SJSA1 (cell line): ENCODE measurements at regions not wholly inside any gene's neighbourhood (a gene's known extent, or its start where the extent isn't known, plus 50 kb on each side); places are given as distances from the start of the nearest gene placed in this dataset.
"Not testable (repeated sequence)": the region's sequence is repeated elsewhere in the genome, so short reads cannot be mapped to it uniquely, and the experiment has no call there.

Source experiments
- DNase-seq, 2 experiments: peaks; one replicate each; pipeline ENCODE4 v3.0.0-alpha.2; 2015 to 2020; ENCODE audit warnings: low spot score in 2 of 2, low read depth in 1 of 2
- H3K27ac ChIP-seq: fragments of 250-450 bp; sonication (Bioruptor Pico); 2 replicates; pipeline ENCODE4 v1.5.1; 2020; ENCODE audit warnings: mild to moderate bottlenecking, moderate library complexity
- H3K27me3 ChIP-seq: fragments of 250-450 bp; sonication (Bioruptor Pico); replicated peaks from 2 replicates; pipeline ENCODE4 v1.5.1; 2020; ENCODE audit warnings: mild to moderate bottlenecking, moderate library complexity
- H3K36me3 ChIP-seq: fragments of 250-450 bp; sonication (Bioruptor Pico); 2 replicates; pipeline ENCODE4 v1.5.1; 2020; ENCODE audit warnings: mild to moderate bottlenecking
- H3K4me1 ChIP-seq: fragments of 250-450 bp; sonication (Bioruptor Pico); replicated peaks from 2 replicates; pipeline ENCODE4 v1.6.1; 2021; ENCODE audit warnings: mild to moderate bottlenecking
- H3K4me3 ChIP-seq: fragments of 250-450 bp; sonication (Bioruptor Pico); 2 replicates; pipeline ENCODE4 v1.5.1; 2020; ENCODE audit warnings: mild to moderate bottlenecking
- H3K9me3 ChIP-seq: fragments of 250-450 bp; sonication (Bioruptor Pico); replicated peaks from 2 replicates; pipeline ENCODE4 v1.5.1; 2020; ENCODE audit warnings: mild to moderate bottlenecking

DNA sequence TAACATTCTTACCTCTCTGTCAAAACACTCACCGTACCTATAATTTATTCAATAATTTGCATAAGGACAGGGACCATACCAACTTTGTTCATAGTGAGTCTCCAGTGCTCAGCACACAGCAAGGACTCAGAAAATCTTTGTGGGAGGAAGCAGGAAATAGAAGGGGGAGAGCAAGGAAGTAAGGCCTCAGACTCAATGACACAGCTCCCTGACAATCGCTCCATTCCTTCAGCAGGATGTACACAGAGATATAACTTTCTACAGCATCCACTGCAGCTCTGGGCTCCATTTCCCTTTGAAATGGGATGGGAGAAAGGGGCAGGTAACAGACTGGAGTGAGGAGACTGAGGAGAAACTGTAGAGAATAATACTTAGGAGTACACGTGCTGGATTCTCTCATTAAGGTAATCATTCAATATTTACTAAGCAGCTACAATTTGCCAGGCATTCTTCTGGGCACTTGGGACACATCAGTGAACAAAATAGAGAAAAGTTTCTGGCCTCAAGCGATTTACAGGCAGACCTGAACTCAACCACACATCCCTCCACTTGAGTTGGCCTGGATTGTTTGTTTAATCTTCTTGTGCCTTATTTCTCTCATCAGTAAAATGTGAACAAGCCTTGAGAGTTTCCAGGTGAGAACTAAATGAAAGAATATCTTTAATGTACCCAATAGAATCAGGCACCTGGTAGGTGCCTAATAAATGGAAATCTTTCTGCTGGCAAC is 330.3 kb upstream of the THBS1 start:
- Histone ChIP-seq H3K36me3 (no peaks in the 10 kb centered on the region), H3K4me1 (peaks cover 54% of the 10 kb centered on the region), H3K4me3 (no peak overlapping the region), H3K27me3 (no peaks in the 10 kb centered on the region), H3K27ac (peak overlapping the region; percentile 67), H3K9me3 (no peaks in the 10 kb centered on the region; the same call in 1 of the 2 replicates)
- DNase-seq = no peak

GRCh38 chr15:39251413-39252133 is 329.3 kb upstream of the THBS1 start:
- Histone ChIP-seq H3K36me3 (no peaks in the 10 kb centered on the region), H3K9me3 (no peaks in the 10 kb centered on the region), H3K27me3 (no peaks in the 10 kb centered on the region), H3K27ac (peak overlapping the region; percentile 67), H3K4me1 (peaks cover 48% of the 10 kb centered on the region), H3K4me3 (no peak overlapping the region)
- DNase-seq = peak in 1 of 2 experiments; percentile 60

DNA sequence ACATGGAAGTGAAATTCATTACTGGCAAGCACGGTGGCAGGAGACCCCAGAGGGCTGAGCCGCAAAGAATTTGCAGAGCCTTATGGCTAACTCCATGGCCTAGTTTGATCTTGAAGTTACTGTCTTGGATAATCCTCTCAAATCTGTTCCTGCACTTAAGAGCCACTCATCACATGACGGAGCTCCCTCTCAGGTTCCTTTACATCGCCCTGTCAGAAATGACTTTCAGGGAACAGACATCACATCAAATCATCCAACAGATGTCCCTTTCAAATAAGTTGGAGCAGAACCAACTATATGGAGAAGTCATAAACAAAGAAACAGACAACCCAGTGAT is 328.8 kb upstream of the THBS1 start:
- H3K4me1 ChIP-seq = peaks cover 43% of the 10 kb centered on the region
- H3K27me3 ChIP-seq = no peaks in the 10 kb centered on the region
- no peak overlapping the region for H3K4me3 ChIP-seq
- no peak for DNase-seq
- no peaks in the 10 kb centered on the region for H3K36me3 ChIP-seq
- H3K9me3 ChIP-seq = no peaks in the 10 kb centered on the region
- peak overlapping the region; percentile 67 for H3K27ac ChIP-seq

GRCh38 chr15:39253552-39253951 is 327.3 kb upstream of the THBS1 start:
- peaks cover 32% of the 10 kb centered on the region for H3K4me1 ChIP-seq
- H3K27me3 ChIP-seq = no peaks in the 10 kb centered on the region
- H3K4me3 ChIP-seq = no peak overlapping the region
- H3K27ac ChIP-seq = no peak overlapping the region
- no peak for DNase-seq
- H3K9me3 ChIP-seq = no peaks in the 10 kb centered on the region
- H3K36me3 ChIP-seq = no peaks in the 10 kb centered on the region

- H3K9me3 ChIP-seq = no peaks in the 10 kb centered on the region
- H3K4me1 ChIP-seq = peaks cover 26% of the 10 kb centered on the region
- no peak overlapping the region for H3K4me3 ChIP-seq
- no peaks in the 10 kb centered on the region for H3K36me3 ChIP-seq
- H3K27me3 ChIP-seq = no peaks in the 10 kb centered on the region
- H3K27ac ChIP-seq = no peak overlapping the region
- no peak for DNase-seq
These were observed 326.7 kb upstream of the THBS1 start for GRCh38 chr15:39254181-39254580.

DNA sequence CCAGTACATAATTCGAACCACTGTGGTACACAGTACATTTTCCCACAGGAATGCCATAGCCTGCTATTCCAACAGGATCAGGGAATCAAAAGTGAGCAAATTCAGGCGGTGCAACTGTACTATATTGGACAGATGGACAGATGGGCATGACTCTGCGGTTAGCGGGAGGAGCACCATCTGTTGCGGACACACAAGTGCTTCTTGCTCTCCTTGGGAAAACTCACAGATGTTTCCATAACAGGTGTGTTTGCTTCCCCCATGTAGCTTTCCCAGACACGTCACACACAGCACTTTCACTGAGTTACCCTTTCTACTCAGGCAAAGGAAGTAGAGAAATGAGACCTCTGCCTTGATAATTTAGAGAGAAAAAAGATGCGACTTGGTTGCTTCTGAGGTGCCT is 325.1 kb upstream of the THBS1 start:
- Histone ChIP-seq H3K4me1 (peaks cover 22% of the 10 kb centered on the region), H3K36me3 (no peaks in the 10 kb centered on the region), H3K4me3 (no peak overlapping the region), H3K9me3 (no peaks in the 10 kb centered on the region), H3K27me3 (no peaks in the 10 kb centered on the region), H3K27ac (no peak overlapping the region)
- DNase-seq = no peak

DNA sequence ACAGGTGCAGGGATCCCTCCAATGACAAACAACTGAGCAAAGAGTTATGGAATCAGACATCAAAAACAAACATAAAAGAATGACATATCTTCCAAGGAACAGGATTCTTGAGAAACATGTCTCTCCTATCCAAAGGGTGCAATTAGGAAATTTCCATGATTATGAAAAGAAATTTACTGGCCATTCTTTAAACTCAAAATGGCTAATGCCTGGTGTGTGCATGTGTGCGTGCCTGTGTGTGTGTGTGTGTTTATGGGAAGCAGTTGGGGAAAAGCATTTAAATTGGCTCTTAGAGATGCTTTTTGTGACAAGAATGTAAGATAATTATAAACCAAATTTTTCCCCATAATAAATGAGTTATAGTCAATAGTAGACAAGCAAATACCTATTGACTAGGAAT is 320.5 kb upstream of the THBS1 start:
- no peak for DNase-seq
- H3K9me3 ChIP-seq = no peaks in the 10 kb centered on the region
- H3K4me1 ChIP-seq = peaks cover 25% of the 10 kb centered on the region
- no peaks in the 10 kb centered on the region for H3K27me3 ChIP-seq
- H3K36me3 ChIP-seq = no peaks in the 10 kb centered on the region
- H3K27ac ChIP-seq = no peak overlapping the region
- H3K4me3 ChIP-seq = no peak overlapping the region

- Histone ChIP-seq H3K27me3 (no peaks in the 10 kb centered on the region), H3K4me1 (peaks cover 25% of the 10 kb centered on the region), H3K4me3 (no peak overlapping the region), H3K36me3 (no peaks in the 10 kb centered on the region), H3K9me3 (no peaks in the 10 kb centered on the region), H3K27ac (peak overlapping the region; percentile 54)
- DNase-seq = no peak
These were observed 320.1 kb upstream of the THBS1 start for GRCh38 chr15:39260791-39261190.

GRCh38 chr15:39261397-39262183 is 319.3 kb upstream of the THBS1 start:
- not testable (repeated sequence) for DNase-seq, H3K36me3 ChIP-seq, H3K27me3 ChIP-seq, H3K9me3 ChIP-seq, H3K4me3 ChIP-seq
- Histone ChIP-seq H3K27ac (peak overlapping the region; percentile 54), H3K4me1 (peaks cover 27% of the 10 kb centered on the region)

GRCh38 chr15:39262995-39263772 is 317.7 kb upstream of the THBS1 start:
- not testable (repeated sequence) for H3K27me3 ChIP-seq, H3K36me3 ChIP-seq, H3K9me3 ChIP-seq, H3K27ac ChIP-seq, H3K4me3 ChIP-seq, DNase-seq
- H3K4me1 ChIP-seq = peaks cover 38% of the 10 kb centered on the region

DNA sequence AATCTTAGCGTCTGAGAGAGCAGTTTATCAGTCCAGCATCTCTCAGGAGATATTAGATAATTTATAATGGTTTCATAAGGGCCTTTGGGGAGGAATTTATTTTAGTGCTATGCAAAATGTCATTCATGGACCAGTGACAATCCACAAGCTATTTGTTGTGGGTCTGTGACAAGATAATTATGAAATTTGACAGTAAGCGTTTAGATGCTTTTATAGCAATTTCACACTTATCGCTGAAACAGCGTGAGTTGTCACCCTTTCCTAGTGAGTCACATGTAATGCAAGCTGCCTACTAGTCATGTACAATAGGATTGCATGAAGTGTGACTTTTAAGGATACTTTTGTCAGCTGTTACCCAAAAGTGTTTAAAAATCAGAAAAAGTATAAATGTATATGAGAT is 315.6 kb upstream of the THBS1 start:
- no peak for DNase-seq
- no peak overlapping the region for H3K27ac ChIP-seq
- no peaks in the 10 kb centered on the region for H3K36me3 ChIP-seq
- no peak overlapping the region for H3K4me3 ChIP-seq
- no peaks in the 10 kb centered on the region for H3K27me3 ChIP-seq
- no peaks in the 10 kb centered on the region for H3K9me3 ChIP-seq
- peaks cover 48% of the 10 kb centered on the region for H3K4me1 ChIP-seq

DNA sequence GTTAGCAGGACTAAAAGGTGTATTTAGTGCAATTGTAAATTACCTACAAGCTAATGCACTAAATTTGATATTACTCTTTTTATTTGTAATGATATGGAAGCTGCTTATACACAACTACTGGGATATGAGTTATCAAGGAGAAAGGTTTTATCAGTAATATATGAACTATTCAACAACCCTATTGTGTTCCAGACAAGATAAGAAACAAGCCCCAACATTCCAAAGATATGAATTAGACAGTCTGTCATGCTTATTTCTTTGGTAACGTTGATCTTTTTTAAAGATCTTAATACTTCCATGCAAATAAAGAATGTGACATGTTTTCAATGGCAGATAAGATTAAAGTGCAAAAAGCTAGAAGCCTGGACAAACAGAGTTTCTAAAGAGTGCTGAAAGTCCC is 314.0 kb upstream of the THBS1 start:
- Histone ChIP-seq H3K4me1 (peaks cover 49% of the 10 kb centered on the region), H3K27ac (peak overlapping the region; percentile 6; the same call in 1 of the 2 replicates), H3K27me3 (no peaks in the 10 kb centered on the region), H3K4me3 (no peak overlapping the region), H3K36me3 (no peaks in the 10 kb centered on the region), H3K9me3 (no peaks in the 10 kb centered on the region)
- no peak for DNase-seq

DNA sequence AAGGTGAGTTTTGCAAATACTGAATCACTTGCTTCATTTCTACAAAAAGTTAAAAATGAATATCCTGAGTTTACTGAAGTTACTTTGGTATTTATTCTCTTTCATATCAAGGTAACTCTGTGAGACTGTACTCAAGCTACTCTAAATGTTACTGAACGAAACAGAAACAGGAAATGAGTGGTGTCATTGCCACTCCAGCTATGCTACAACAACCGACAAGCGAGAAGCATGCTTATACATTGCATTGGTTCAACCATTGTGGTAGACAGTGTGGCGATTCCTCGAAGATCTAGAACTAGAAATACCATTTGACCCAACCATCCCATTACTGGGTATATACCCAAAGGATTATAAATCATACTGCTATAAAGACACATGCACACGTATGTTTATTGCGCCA is 313.2 kb upstream of the THBS1 start:
- Histone ChIP-seq H3K36me3 (no peaks in the 10 kb centered on the region), H3K4me3 (no peak overlapping the region), H3K27ac (peak overlapping the region; percentile 41; the same call in 1 of the 2 replicates), H3K4me1 (peaks cover 55% of the 10 kb centered on the region), H3K9me3 (no peaks in the 10 kb centered on the region), H3K27me3 (no peaks in the 10 kb centered on the region)
- no peak for DNase-seq
